ENCODE measurements at regions not wholly inside any gene's neighbourhood (a gene's known extent, or its start where the extent isn't known, plus 50 kb on each side); places are given as distances from the start of the nearest gene placed in this dataset.

DNA sequence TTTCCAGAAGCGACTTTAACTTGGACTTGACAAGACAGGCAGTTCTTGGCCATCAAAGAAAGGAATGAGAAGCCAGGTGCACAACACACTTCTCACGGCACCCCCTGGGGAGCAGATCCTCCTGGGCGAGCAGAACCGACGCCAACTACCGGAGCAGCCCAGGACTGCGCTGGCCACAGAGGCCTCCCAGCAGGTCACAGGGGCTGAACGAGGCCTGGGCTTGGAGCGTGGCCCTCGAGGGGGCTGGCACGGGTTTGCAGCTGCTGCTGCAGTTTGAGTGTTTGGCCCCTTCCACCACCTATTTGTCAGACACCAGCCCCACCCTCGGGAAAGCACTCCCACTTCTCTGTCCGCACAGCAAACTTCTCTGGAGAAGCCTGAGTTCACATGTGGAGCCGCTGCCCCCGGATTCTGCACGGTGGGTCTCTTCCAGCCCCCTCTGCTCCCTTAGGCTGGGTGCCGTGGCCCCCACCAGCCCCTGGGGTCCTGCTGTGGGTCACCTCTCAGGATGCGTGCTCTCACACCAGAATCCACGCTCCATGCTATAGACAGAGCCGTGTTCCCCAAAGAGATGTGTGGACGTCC is 306.7 kb upstream of the SALL3 start:
- no peak for DNase-seq
- H4K20me1 ChIP-seq (ENCODE audit: insufficient read depth, low read length): peaks cover 4% of the 10 kb centered on the region; the same call in 1 of the 2 replicates
- no peak overlapping the region for H3K27ac ChIP-seq (ENCODE audit: low read length)
- no peak overlapping the region for H3K4me2 ChIP-seq (ENCODE audit: insufficient read depth, low read length)
- H2AFZ ChIP-seq (ENCODE audit: low read depth, low read length): no peak overlapping the region
- ATAC-seq (ENCODE audit: insufficient read depth, low read depth): no peak
- no peak overlapping the region for H3K4me3 ChIP-seq (ENCODE audit: low read depth in 1 of 2, low read length in 2 of 2)
- H3K36me3 ChIP-seq (ENCODE audit: insufficient read depth, low read length): no peaks in the 10 kb centered on the region
- peaks cover 5% of the 10 kb centered on the region for H3K4me1 ChIP-seq (ENCODE audit: insufficient read depth, low read length)
- H3K9me3 ChIP-seq (ENCODE audit: insufficient read depth, low read length, severe bottlenecking): no peaks in the 10 kb centered on the region
- H3K9ac ChIP-seq (ENCODE audit: low read depth, low read length): no peak overlapping the region
- no peaks in the 10 kb centered on the region for H3K79me2 ChIP-seq (ENCODE audit: insufficient read depth, low read length)
- peaks cover 2% of the 10 kb centered on the region for H3K27me3 ChIP-seq (ENCODE audit: insufficient read depth, low read length, poor library complexity)
- TF ChIP-seq EZH2 (IDR thresholded peaks at IDR 0.05; ENCODE audit: borderline replicate concordance, low read depth, low read length, severe bottlenecking): no peak
- TF ChIP-seq, protein P1, sequence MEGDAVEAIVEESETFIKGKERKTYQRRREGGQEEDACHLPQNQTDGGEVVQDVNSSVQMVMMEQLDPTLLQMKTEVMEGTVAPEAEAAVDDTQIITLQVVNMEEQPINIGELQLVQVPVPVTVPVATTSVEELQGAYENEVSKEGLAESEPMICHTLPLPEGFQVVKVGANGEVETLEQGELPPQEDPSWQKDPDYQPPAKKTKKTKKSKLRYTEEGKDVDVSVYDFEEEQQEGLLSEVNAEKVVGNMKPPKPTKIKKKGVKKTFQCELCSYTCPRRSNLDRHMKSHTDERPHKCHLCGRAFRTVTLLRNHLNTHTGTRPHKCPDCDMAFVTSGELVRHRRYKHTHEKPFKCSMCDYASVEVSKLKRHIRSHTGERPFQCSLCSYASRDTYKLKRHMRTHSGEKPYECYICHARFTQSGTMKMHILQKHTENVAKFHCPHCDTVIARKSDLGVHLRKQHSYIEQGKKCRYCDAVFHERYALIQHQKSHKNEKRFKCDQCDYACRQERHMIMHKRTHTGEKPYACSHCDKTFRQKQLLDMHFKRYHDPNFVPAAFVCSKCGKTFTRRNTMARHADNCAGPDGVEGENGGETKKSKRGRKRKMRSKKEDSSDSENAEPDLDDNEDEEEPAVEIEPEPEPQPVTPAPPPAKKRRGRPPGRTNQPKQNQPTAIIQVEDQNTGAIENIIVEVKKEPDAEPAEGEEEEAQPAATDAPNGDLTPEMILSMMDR (IDR thresholded peaks at IDR 0.05; ENCODE audit: borderline replicate concordance, extremely low read depth, low read length, poor library complexity, severe bottlenecking): no peak

- Histone ChIP-seq H3K4me3 (ENCODE audit: low read depth in 1 of 2, low read length in 2 of 2) (no peak overlapping the region), H3K27me3 (ENCODE audit: insufficient read depth, low read length, poor library complexity) (peaks cover 5% of the 10 kb centered on the region), H3K4me1 (ENCODE audit: insufficient read depth, low read length) (peaks cover 10% of the 10 kb centered on the region), H3K9ac (ENCODE audit: low read depth, low read length) (no peak overlapping the region), H3K4me2 (ENCODE audit: insufficient read depth, low read length) (no peak overlapping the region), H2AFZ (ENCODE audit: low read depth, low read length) (no peak overlapping the region), H4K20me1 (ENCODE audit: insufficient read depth, low read length) (peaks cover 5% of the 10 kb centered on the region; the same call in 1 of the 2 replicates), H3K36me3 (ENCODE audit: insufficient read depth, low read length) (no peaks in the 10 kb centered on the region), H3K27ac (ENCODE audit: low read length) (no peak overlapping the region), H3K79me2 (ENCODE audit: insufficient read depth, low read length) (no peaks in the 10 kb centered on the region), H3K9me3 (ENCODE audit: insufficient read depth, low read length, severe bottlenecking) (no peaks in the 10 kb centered on the region)
- ATAC-seq (ENCODE audit: insufficient read depth, low read depth) (no peak), DNase-seq (no peak)
- TF ChIP-seq EZH2 (IDR thresholded peaks at IDR 0.05; ENCODE audit: borderline replicate concordance, low read depth, low read length, severe bottlenecking): no peak
- TF ChIP-seq, protein P1 (IDR thresholded peaks at IDR 0.05; ENCODE audit: borderline replicate concordance, extremely low read depth, low read length, poor library complexity, severe bottlenecking): no peak
Measured at GRCh38 chr18:78673516-78674321, 305.9 kb upstream of the SALL3 start.

DNA sequence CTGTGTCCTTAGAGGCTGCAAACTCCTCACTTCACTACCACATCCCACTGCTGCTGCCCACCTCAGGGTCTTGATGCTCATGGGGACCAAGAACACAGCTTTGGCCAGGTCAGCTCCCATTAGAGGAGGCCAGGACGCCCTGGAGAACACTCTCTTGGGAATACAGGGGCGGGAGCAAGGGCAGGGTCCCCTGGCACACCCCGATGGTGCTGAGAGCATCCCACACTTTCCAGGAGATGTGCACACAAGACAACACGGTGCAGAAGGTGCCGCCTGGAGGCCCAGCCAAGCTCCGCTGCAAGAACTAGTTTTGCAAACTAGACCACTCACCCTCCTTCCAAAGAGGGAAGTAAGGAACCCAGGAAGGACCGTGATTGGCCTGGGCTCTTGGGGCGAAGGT is 304.4 kb upstream of the SALL3 start:
- Histone ChIP-seq H3K4me1 (ENCODE audit: insufficient read depth, low read length) (peaks cover 10% of the 10 kb centered on the region), H3K9ac (ENCODE audit: low read depth, low read length) (no peak overlapping the region), H4K20me1 (ENCODE audit: insufficient read depth, low read length) (peaks cover 5% of the 10 kb centered on the region; the same call in 1 of the 2 replicates), H3K9me3 (ENCODE audit: insufficient read depth, low read length, severe bottlenecking) (no peaks in the 10 kb centered on the region), H3K27me3 (ENCODE audit: insufficient read depth, low read length, poor library complexity) (peaks cover 5% of the 10 kb centered on the region), H3K4me3 (ENCODE audit: low read depth in 1 of 2, low read length in 2 of 2) (no peak overlapping the region), H3K27ac (ENCODE audit: low read length) (no peak overlapping the region), H3K79me2 (ENCODE audit: insufficient read depth, low read length) (no peaks in the 10 kb centered on the region), H3K36me3 (ENCODE audit: insufficient read depth, low read length) (no peaks in the 10 kb centered on the region), H3K4me2 (ENCODE audit: insufficient read depth, low read length) (no peak overlapping the region), H2AFZ (ENCODE audit: low read depth, low read length) (no peak overlapping the region)
- ATAC-seq (ENCODE audit: insufficient read depth, low read depth): no peak
- DNase-seq: no peak
- TF ChIP-seq, protein P1 (IDR thresholded peaks at IDR 0.05; ENCODE audit: borderline replicate concordance, extremely low read depth, low read length, poor library complexity, severe bottlenecking): no peak
- no peak for TF ChIP-seq EZH2 (IDR thresholded peaks at IDR 0.05; ENCODE audit: borderline replicate concordance, low read depth, low read length, severe bottlenecking)

All from DND-41 (cell line).